DND-41 (cell line): ENCODE measurements at regions not wholly inside any gene's neighbourhood (a gene's known extent, or its start where the extent isn't known, plus 50 kb on each side); places are given as distances from the start of the nearest gene placed in this dataset.

Source experiments
- ATAC-seq: fragments of 200-7000 bp; cut with Tn5 transposase; 3 replicates; pipeline ENCODE4 v1.9.1; 2021; ENCODE audit warnings: low read depth; ENCODE audit not compliant: insufficient read depth
- DNase-seq: peaks from one replicate; pipeline ENCODE4 v3.0.0-alpha.2; 2020
- H2AFZ ChIP-seq: 2 replicates; pipeline ENCODE4 v1.6.0; 2012; ENCODE audit warnings: low read depth, low read length
- H3K27ac ChIP-seq: 2 replicates; pipeline ENCODE4 v1.5.1; 2012; ENCODE audit warnings: low read length, inconsistent platforms
- H3K27me3 ChIP-seq: fragments of 200-600 bp; sonication (generic); 2 replicates; pipeline ENCODE4 v1.6.0; 2012; ENCODE audit warnings: low read length, mild to moderate bottlenecking, inconsistent platforms; ENCODE audit not compliant: insufficient read depth, poor library complexity
- H3K36me3 ChIP-seq: 2 replicates; pipeline ENCODE4 v1.5.1; 2012; ENCODE audit warnings: low read length, inconsistent platforms; ENCODE audit not compliant: insufficient read depth
- H3K4me1 ChIP-seq: 2 replicates; pipeline ENCODE4 v1.5.1; 2012; ENCODE audit warnings: mild to moderate bottlenecking, low read length; ENCODE audit not compliant: insufficient read depth
- H3K4me2 ChIP-seq: 2 replicates; pipeline ENCODE4 v1.6.0; 2012; ENCODE audit warnings: mild to moderate bottlenecking, moderate library complexity, low read length, inconsistent platforms; ENCODE audit not compliant: insufficient read depth
- H3K4me3 ChIP-seq, 2 experiments: fragments of 200-600 bp in 1 of 2; shearing (Covaris generic) in 1 of 2; 2 replicates each; pipeline ENCODE4 v1.5.1; 2012 to 2016; ENCODE audit warnings: inconsistent platforms in 2 of 2, low read length in 2 of 2, mild to moderate bottlenecking in 2 of 2, low read depth in 1 of 2, moderate library complexity in 1 of 2
- H3K79me2 ChIP-seq: 2 replicates; pipeline ENCODE4 v1.6.0; 2012; ENCODE audit warnings: low read length, inconsistent platforms; ENCODE audit not compliant: insufficient read depth
- H3K9ac ChIP-seq: 2 replicates; pipeline ENCODE4 v1.6.0; 2012; ENCODE audit warnings: low read depth, mild to moderate bottlenecking, inconsistent platforms, low read length, moderate library complexity
- H3K9me3 ChIP-seq: 2 replicates; pipeline ENCODE4 v1.5.1; 2012; ENCODE audit warnings: low read length, moderate library complexity, mild to moderate bottlenecking, inconsistent platforms; ENCODE audit not compliant: insufficient read depth, severe bottlenecking
- H4K20me1 ChIP-seq: 2 replicates; pipeline ENCODE4 v1.6.0; 2012; ENCODE audit warnings: low read length; ENCODE audit not compliant: insufficient read depth
- EZH2 ChIP-seq: IDR thresholded peaks from 3 replicates; pipeline ENCODE4 v1.6.1; 2012; ENCODE audit warnings: borderline replicate concordance, low read depth, mild to moderate bottlenecking, moderate library complexity, low read length, inconsistent platforms; ENCODE audit not compliant: severe bottlenecking
- TF ChIP-seq, protein P1 (sequence below): IDR thresholded peaks from 2 replicates; pipeline ENCODE4 v1.5.1; 2012; ENCODE audit warnings: borderline replicate concordance, low read length, moderate library complexity, mild to moderate bottlenecking; ENCODE audit not compliant: poor library complexity, severe bottlenecking; ENCODE audit errors: extremely low read depth

DNA sequence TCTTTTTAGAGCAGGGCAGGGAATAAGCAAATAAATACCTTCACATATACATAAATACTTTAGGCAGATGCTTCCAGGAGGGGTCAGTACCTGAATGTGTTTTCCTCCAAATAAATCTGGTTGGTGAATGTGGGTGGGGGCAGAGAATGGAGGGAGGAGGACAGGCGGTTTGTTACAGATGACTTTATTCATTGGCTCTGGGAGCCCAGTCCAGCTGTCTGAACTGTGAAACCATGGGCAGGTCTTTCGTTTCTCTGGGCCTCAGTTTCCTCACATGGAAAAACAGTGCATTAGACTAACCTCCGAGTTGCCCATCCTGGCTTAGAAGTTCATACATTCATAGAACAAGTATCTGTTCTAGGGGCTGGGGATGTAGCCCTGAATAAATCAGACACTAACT lies 124.6 kb downstream of the IER5 start:
- H3K27me3 ChIP-seq = peaks cover 41% of the 10 kb centered on the region

DNA sequence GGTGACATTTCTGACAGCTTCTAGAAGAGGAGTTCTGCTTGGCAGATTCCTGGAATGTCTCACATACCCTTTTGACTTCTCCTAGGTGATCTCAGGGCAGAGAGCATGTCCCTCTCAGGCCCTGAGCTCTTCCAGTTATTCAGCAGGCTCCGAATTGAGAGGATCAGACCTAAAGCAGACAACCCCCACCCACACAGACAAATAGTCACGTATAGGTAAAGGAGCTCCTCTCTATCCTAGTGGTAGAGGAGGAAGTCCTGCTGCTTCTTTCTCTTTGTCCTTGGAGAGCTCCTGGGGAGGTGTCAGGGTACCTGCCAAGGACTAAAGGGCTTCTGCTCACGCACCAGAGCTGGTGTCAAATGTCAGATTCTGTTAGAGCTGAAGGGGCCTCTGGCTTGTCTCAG lies 128.1 kb downstream of the IER5 start:
- Histone ChIP-seq H3K9ac (no peak overlapping the region), H3K4me2 (no peak overlapping the region), H2AFZ (no peak overlapping the region), H3K36me3 (no peaks in the 10 kb centered on the region), H3K79me2 (no peaks in the 10 kb centered on the region), H3K4me3 (no peak overlapping the region), H3K9me3 (no peaks in the 10 kb centered on the region), H3K27me3 (peaks cover 39% of the 10 kb centered on the region), H3K27ac (no peak overlapping the region), H3K4me1 (no peaks in the 10 kb centered on the region), H4K20me1 (no peaks in the 10 kb centered on the region)
- DNase-seq (no peak), ATAC-seq (no peak)
- TF ChIP-seq, protein P1, sequence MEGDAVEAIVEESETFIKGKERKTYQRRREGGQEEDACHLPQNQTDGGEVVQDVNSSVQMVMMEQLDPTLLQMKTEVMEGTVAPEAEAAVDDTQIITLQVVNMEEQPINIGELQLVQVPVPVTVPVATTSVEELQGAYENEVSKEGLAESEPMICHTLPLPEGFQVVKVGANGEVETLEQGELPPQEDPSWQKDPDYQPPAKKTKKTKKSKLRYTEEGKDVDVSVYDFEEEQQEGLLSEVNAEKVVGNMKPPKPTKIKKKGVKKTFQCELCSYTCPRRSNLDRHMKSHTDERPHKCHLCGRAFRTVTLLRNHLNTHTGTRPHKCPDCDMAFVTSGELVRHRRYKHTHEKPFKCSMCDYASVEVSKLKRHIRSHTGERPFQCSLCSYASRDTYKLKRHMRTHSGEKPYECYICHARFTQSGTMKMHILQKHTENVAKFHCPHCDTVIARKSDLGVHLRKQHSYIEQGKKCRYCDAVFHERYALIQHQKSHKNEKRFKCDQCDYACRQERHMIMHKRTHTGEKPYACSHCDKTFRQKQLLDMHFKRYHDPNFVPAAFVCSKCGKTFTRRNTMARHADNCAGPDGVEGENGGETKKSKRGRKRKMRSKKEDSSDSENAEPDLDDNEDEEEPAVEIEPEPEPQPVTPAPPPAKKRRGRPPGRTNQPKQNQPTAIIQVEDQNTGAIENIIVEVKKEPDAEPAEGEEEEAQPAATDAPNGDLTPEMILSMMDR = no peak

More for the DNA sequence above, 124.6 kb downstream of the IER5 start:
- no peaks in the 10 kb centered on the region for H3K79me2 ChIP-seq
- no peak overlapping the region for H3K9ac ChIP-seq
- H3K4me2 ChIP-seq = no peak overlapping the region
- H3K4me3 ChIP-seq = no peak overlapping the region
- no peak overlapping the region for H2AFZ ChIP-seq
- DNase-seq = no peak
- H3K4me1 ChIP-seq = no peaks in the 10 kb centered on the region
- no peaks in the 10 kb centered on the region for H3K9me3 ChIP-seq
- no peak overlapping the region for H3K27ac ChIP-seq
- no peaks in the 10 kb centered on the region for H4K20me1 ChIP-seq
- ATAC-seq = no peak
- no peaks in the 10 kb centered on the region for H3K36me3 ChIP-seq
- TF ChIP-seq, protein P1 = no peak
- TF ChIP-seq EZH2 = no peak

GRCh38 chr1:181219938-181220337 lies 131.4 kb downstream of the IER5 start:
- DNase-seq (no peak), ATAC-seq (no peak)
- Histone ChIP-seq H3K36me3 (no peaks in the 10 kb centered on the region), H4K20me1 (no peaks in the 10 kb centered on the region), H3K9me3 (no peaks in the 10 kb centered on the region), H3K4me3 (no peak overlapping the region), H2AFZ (no peak overlapping the region), H3K27me3 (peaks cover 22% of the 10 kb centered on the region), H3K4me2 (no peak overlapping the region), H3K9ac (no peak overlapping the region), H3K4me1 (no peaks in the 10 kb centered on the region), H3K79me2 (no peaks in the 10 kb centered on the region), H3K27ac (no peak overlapping the region)
- TF ChIP-seq, protein P1 = no peak
- no peak for TF ChIP-seq EZH2

GRCh38 chr1:181221078-181221477 lies 132.6 kb downstream of the IER5 start:
- Histone ChIP-seq H3K36me3 (no peaks in the 10 kb centered on the region), H3K9ac (no peak overlapping the region), H3K9me3 (no peaks in the 10 kb centered on the region), H3K79me2 (no peaks in the 10 kb centered on the region), H3K27me3 (peaks cover 18% of the 10 kb centered on the region), H4K20me1 (no peaks in the 10 kb centered on the region), H2AFZ (no peak overlapping the region), H3K4me2 (no peak overlapping the region), H3K4me1 (no peaks in the 10 kb centered on the region), H3K27ac (no peak overlapping the region), H3K4me3 (no peak overlapping the region)
- DNase-seq (no peak), ATAC-seq (no peak)
- TF ChIP-seq, protein P1 = no peak
- TF ChIP-seq EZH2 = no peak
